GM23338 (cell line): ENCODE measurements at regions not wholly inside any gene's neighbourhood (a gene's known extent, or its start where the extent isn't known, plus 50 kb on each side); places are given as distances from the start of the nearest gene placed in this dataset.

Experiments
- ATAC-seq: fragments of 200-7000 bp; cut with Tn5 transposase; 3 replicates; pipeline ENCODE4 v1.9.1; 2020
- DNase-seq: peaks from one replicate; pipeline ENCODE4 v3.0.0-alpha.2; 2015; ENCODE audit warnings: low spot score
- H2AFZ ChIP-seq: fragments of 200-600 bp; sonication (generic); 2 replicates; pipeline ENCODE4 v1.8.0; 2016; ENCODE audit warnings: antibody characterized with exemption, mild to moderate bottlenecking, moderate library complexity
- H3F3A ChIP-seq: fragments of 200-600 bp; sonication (generic); replicated peaks from 2 replicates; pipeline ENCODE4 v1.8.0; 2017; ENCODE audit warnings: antibody characterized with exemption, mixed run types, low read depth
- H3K27ac ChIP-seq: fragments of 200-600 bp; sonication (generic); 2 replicates; pipeline ENCODE4 v1.6.1; 2016; ENCODE audit warnings: low read depth
- H3K27me3 ChIP-seq: fragments of 200-600 bp; sonication (generic); 2 replicates; pipeline ENCODE4 v1.8.0; 2016; ENCODE audit warnings: mild to moderate bottlenecking, mixed run types, moderate library complexity; ENCODE audit not compliant: insufficient read depth
- H3K36me3 ChIP-seq: fragments of 200-600 bp; sonication (generic); 2 replicates; pipeline ENCODE4 v1.8.0; 2016; ENCODE audit warnings: mild to moderate bottlenecking; ENCODE audit not compliant: insufficient read depth
- H3K4me1 ChIP-seq: fragments of 200-600 bp; sonication (generic); 2 replicates; pipeline ENCODE4 v1.8.0; 2016; ENCODE audit warnings: mild to moderate bottlenecking, moderate library complexity; ENCODE audit not compliant: insufficient read depth
- H3K4me2 ChIP-seq: fragments of 200-600 bp; sonication (generic); 2 replicates; pipeline ENCODE4 v1.7.1; 2017; ENCODE audit warnings: mixed run types
- H3K4me3 ChIP-seq: fragments of 200-600 bp; sonication (generic); 2 replicates; pipeline ENCODE4 v1.6.1; 2016; ENCODE audit warnings: mixed run types
- H3K79me2 ChIP-seq: fragments of 200-600 bp; sonication (generic); replicated peaks from 2 replicates; pipeline ENCODE4 v1.8.0; 2017; ENCODE audit warnings: mild to moderate bottlenecking; ENCODE audit not compliant: insufficient read depth
- H3K9me2 ChIP-seq: fragments of 200-600 bp; sonication (generic); 2 replicates; pipeline ENCODE4 v1.8.0; 2017; ENCODE audit not compliant: insufficient read depth
- H4K20me1 ChIP-seq: fragments of 200-600 bp; sonication (generic); replicated peaks from 2 replicates; pipeline ENCODE4 v1.8.0; 2017; ENCODE audit warnings: mild to moderate bottlenecking; ENCODE audit not compliant: insufficient read depth
- H3K27ac Mint-ChIP-seq: 2 replicates; pipeline ENCODE4 v1.8.0; 2020; ENCODE audit warnings: inconsistent platforms, mild to moderate bottlenecking, moderate library complexity, mixed read lengths
- H3K27me3 Mint-ChIP-seq: 3 replicates; pipeline ENCODE4 v1.8.0; 2022; ENCODE audit warnings: low read depth, mild to moderate bottlenecking, moderate library complexity, mixed read lengths, inconsistent platforms; ENCODE audit not compliant: insufficient read depth, poor library complexity
- H3K36me3 Mint-ChIP-seq: 3 replicates; pipeline ENCODE4 v1.8.0; 2021; ENCODE audit warnings: low read depth, mild to moderate bottlenecking, inconsistent platforms, moderate library complexity, mixed read lengths
- H3K4me1 Mint-ChIP-seq: 3 replicates; pipeline ENCODE4 v1.8.0; 2020; ENCODE audit warnings: mild to moderate bottlenecking, inconsistent platforms, mixed read lengths
- H3K4me3 Mint-ChIP-seq: 3 replicates; pipeline ENCODE4 v1.8.0; 2021; ENCODE audit warnings: moderate library complexity, mild to moderate bottlenecking, inconsistent platforms, mixed read lengths
- H3K9me3 Mint-ChIP-seq: 3 replicates; pipeline ENCODE4 v1.8.0; 2020; ENCODE audit warnings: moderate library complexity, mild to moderate bottlenecking, inconsistent platforms, mixed read lengths
- CREB1 ChIP-seq: fragments of 250-450 bp; sonication (Bioruptor Pico); IDR thresholded peaks from 2 replicates; pipeline ENCODE4 v1.5.0; 2020; ENCODE audit warnings: low read depth, mild to moderate bottlenecking, moderate library complexity
- ETS1 ChIP-seq: IDR thresholded peaks from 2 replicates; pipeline ENCODE4 v1.6.1; 2016; ENCODE audit warnings: antibody characterized with exemption
- EZH2 ChIP-seq: fragments of 200-600 bp; sonication (generic); IDR thresholded peaks from one replicate; pipeline ENCODE4 v1.8.0; 2017; ENCODE audit warnings: antibody characterized with exemption, mild to moderate bottlenecking, low read depth; ENCODE audit not compliant: unreplicated experiment
- EZH2phosphoT487 ChIP-seq: fragments of 200-600 bp; sonication (generic); IDR thresholded peaks from one replicate; pipeline ENCODE4 v1.8.1; 2018; ENCODE audit warnings: antibody characterized with exemption; ENCODE audit not compliant: unreplicated experiment
- JUNB ChIP-seq: IDR thresholded peaks from one replicate; pipeline ENCODE4 v1.6.1; 2016; ENCODE audit warnings: antibody characterized with exemption; ENCODE audit not compliant: unreplicated experiment
- POLR2AphosphoS5 ChIP-seq: IDR thresholded peaks from 2 replicates; pipeline ENCODE4 v1.6.1; 2016; ENCODE audit warnings: antibody characterized with exemption, low read depth
- REST ChIP-seq: IDR thresholded peaks from one replicate; pipeline ENCODE4 v1.6.1; 2018; ENCODE audit warnings: antibody characterized with exemption; ENCODE audit not compliant: unreplicated experiment
- ZNF114 ChIP-seq: fragments of 250-450 bp; sonication (Bioruptor Pico); IDR thresholded peaks from 2 replicates; pipeline ENCODE4 v1.5.0; 2020; ENCODE audit warnings: mild to moderate bottlenecking, moderate library complexity
- ZNF331 ChIP-seq: fragments of 250-450 bp; sonication (Bioruptor Pico); IDR thresholded peaks from 2 replicates; pipeline ENCODE4 v1.5.0; 2020; ENCODE audit warnings: low read depth, mild to moderate bottlenecking, moderate library complexity
- TF ChIP-seq, protein P1 (sequence below), 2 experiments: fragments of 200-600 bp in 1 of 2; sonication (generic) in 1 of 2; conservative IDR thresholded peaks; 2 replicates each; pipeline versions ENCODE4 v1.5.1 to v1.6.1; 2016 to 2017; ENCODE audit warnings: antibody characterized with exemption in 2 of 2, low read depth in 2 of 2, mild to moderate bottlenecking in 2 of 2, moderate library complexity in 1 of 2
- TF ChIP-seq, protein P2 (sequence below): fragments of 250-450 bp; sonication (Bioruptor Pico); IDR thresholded peaks from 2 replicates; pipeline ENCODE4 v1.5.0; 2020; ENCODE audit warnings: mild to moderate bottlenecking, moderate library complexity

DNA sequence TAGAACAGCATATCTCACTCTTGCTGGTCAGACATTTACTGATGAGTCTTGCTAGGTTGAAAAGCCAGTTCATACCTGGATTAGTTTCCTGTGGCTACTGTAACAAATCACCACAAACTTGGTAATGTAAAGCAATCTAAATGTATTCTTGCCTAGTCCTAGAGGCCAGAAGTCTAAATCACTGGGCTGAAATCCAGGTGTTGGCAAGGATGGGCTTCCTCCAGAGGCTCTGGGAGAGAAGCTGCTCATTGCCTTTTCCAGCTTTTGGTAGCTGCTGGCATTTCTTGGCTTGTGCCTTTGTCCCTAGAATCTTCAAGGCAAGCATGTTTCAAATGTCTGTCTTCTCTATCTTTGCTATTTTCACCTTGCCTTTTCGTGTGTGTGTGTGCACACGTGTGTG, 62.3 kb upstream of the MAP4K3 start (continued):
- TF ChIP-seq, protein P1, sequence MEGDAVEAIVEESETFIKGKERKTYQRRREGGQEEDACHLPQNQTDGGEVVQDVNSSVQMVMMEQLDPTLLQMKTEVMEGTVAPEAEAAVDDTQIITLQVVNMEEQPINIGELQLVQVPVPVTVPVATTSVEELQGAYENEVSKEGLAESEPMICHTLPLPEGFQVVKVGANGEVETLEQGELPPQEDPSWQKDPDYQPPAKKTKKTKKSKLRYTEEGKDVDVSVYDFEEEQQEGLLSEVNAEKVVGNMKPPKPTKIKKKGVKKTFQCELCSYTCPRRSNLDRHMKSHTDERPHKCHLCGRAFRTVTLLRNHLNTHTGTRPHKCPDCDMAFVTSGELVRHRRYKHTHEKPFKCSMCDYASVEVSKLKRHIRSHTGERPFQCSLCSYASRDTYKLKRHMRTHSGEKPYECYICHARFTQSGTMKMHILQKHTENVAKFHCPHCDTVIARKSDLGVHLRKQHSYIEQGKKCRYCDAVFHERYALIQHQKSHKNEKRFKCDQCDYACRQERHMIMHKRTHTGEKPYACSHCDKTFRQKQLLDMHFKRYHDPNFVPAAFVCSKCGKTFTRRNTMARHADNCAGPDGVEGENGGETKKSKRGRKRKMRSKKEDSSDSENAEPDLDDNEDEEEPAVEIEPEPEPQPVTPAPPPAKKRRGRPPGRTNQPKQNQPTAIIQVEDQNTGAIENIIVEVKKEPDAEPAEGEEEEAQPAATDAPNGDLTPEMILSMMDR (conservative IDR thresholded peaks at IDR 0.05; ENCODE audit: low read depth in 2 of 2): no peak

DNA sequence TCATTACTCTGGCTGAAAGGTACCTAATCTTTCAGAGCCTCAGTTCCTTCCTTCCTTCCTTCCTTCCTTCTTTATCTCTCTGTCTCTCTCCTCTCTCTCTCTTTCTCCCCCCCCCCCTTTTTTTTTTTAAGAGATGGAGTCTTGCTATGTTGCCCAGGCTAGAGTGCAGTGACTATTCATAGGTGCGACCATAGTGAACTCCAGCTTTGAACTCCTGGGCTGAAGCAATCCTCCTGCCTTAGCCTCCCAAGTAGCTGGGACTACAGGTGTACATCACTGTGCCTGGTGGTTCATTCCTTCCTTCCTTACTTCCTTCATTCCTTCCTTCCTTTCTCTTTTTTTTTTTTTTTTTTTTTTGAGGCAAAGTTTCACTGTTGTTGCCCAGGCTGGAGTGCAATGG, 64.3 kb upstream of the MAP4K3 start:
- H3K27ac Mint-ChIP-seq: no peak overlapping the region
- H3K79me2 ChIP-seq: no peaks in the 10 kb centered on the region
- H3F3A ChIP-seq: no peaks in the 10 kb centered on the region
- H4K20me1 ChIP-seq: no peaks in the 10 kb centered on the region
- no peak overlapping the region for H3K4me3 Mint-ChIP-seq
- peaks cover 28% of the 10 kb centered on the region for H3K4me1 Mint-ChIP-seq
- H3K4me1 ChIP-seq: peaks cover 24% of the 10 kb centered on the region
- no peaks in the 10 kb centered on the region for H3K27me3 ChIP-seq
- no peaks in the 10 kb centered on the region for H3K36me3 ChIP-seq
- no peak for DNase-seq
- H3K27me3 Mint-ChIP-seq: peaks cover 8% of the 10 kb centered on the region
- H3K36me3 Mint-ChIP-seq: no peaks in the 10 kb centered on the region
- no peak overlapping the region for H3K4me3 ChIP-seq
- H2AFZ ChIP-seq: no peak overlapping the region
- no peaks in the 10 kb centered on the region; the same call in 2 of the 3 replicates for H3K9me3 Mint-ChIP-seq
- ATAC-seq: no peak
- no peak overlapping the region for H3K27ac ChIP-seq
- no peaks in the 10 kb centered on the region for H3K9me2 ChIP-seq
- H3K4me2 ChIP-seq: no peak overlapping the region
- TF ChIP-seq EZH2phosphoT487: no peak
- no peak for TF ChIP-seq ETS1
- TF ChIP-seq EZH2: no peak
- no peak for TF ChIP-seq REST
- TF ChIP-seq, protein P1 (conservative IDR thresholded peaks at IDR 0.05; ENCODE audit: low read depth in 2 of 2): no peak
- TF ChIP-seq CREB1 (CRISPR knock-in tag): no peak
- TF ChIP-seq, protein P2, sequence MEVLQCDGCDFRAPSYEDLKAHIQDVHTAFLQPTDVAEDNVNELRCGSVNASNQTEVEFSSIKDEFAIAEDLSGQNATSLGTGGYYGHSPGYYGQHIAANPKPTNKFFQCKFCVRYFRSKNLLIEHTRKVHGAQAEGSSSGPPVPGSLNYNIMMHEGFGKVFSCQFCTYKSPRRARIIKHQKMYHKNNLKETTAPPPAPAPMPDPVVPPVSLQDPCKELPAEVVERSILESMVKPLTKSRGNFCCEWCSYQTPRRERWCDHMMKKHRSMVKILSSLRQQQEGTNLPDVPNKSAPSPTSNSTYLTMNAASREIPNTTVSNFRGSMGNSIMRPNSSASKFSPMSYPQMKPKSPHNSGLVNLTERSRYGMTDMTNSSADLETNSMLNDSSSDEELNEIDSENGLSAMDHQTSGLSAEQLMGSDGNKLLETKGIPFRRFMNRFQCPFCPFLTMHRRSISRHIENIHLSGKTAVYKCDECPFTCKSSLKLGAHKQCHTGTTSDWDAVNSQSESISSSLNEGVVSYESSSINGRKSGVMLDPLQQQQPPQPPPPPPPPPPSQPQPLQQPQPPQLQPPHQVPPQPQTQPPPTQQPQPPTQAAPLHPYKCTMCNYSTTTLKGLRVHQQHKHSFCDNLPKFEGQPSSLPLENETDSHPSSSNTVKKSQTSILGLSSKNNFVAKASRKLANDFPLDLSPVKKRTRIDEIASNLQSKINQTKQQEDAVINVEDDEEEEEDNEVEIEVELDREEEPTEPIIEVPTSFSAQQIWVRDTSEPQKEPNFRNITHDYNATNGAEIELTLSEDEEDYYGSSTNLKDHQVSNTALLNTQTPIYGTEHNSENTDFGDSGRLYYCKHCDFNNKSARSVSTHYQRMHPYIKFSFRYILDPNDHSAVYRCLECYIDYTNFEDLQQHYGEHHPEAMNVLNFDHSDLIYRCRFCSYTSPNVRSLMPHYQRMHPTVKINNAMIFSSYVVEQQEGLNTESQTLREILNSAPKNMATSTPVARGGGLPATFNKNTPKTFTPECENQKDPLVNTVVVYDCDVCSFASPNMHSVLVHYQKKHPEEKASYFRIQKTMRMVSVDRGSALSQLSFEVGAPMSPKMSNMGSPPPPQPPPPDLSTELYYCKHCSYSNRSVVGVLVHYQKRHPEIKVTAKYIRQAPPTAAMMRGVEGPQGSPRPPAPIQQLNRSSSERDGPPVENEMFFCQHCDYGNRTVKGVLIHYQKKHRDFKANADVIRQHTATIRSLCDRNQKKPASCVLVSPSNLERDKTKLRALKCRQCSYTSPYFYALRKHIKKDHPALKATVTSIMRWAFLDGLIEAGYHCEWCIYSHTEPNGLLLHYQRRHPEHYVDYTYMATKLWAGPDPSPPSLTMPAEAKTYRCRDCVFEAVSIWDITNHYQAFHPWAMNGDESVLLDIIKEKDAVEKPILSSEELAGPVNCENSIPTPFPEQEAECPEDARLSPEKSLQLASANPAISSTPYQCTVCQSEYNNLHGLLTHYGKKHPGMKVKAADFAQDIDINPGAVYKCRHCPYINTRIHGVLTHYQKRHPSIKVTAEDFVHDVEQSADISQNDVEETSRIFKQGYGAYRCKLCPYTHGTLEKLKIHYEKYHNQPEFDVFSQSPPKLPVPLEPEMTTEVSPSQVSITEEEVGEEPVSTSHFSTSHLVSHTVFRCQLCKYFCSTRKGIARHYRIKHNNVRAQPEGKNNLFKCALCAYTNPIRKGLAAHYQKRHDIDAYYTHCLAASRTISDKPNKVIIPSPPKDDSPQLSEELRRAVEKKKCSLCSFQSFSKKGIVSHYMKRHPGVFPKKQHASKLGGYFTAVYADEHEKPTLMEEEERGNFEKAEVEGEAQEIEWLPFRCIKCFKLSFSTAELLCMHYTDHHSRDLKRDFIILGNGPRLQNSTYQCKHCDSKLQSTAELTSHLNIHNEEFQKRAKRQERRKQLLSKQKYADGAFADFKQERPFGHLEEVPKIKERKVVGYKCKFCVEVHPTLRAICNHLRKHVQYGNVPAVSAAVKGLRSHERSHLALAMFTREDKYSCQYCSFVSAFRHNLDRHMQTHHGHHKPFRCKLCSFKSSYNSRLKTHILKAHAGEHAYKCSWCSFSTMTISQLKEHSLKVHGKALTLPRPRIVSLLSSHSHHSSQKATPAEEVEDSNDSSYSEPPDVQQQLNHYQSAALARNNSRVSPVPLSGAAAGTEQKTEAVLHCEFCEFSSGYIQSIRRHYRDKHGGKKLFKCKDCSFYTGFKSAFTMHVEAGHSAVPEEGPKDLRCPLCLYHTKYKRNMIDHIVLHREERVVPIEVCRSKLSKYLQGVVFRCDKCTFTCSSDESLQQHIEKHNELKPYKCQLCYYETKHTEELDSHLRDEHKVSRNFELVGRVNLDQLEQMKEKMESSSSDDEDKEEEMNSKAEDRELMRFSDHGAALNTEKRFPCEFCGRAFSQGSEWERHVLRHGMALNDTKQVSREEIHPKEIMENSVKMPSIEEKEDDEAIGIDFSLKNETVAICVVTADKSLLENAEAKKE (CRISPR knock-in tag): no peak
- TF ChIP-seq JUNB: no peak
- TF ChIP-seq POLR2AphosphoS5: no peak
- no peak for TF ChIP-seq ZNF331 (CRISPR knock-in tag)
- TF ChIP-seq ZNF114: no peak
